SU-DHL-6 (cell line): ENCODE measurements at regions not wholly inside any gene's neighbourhood (a gene's known extent, or its start where the extent isn't known, plus 50 kb on each side); places are given as distances from the start of the nearest gene placed in this dataset.
A peak's percentile ranks its signal among the peaks of the same experiment; 100 is the strongest.

Experiments
- H2AFZ ChIP-seq: fragments of 200-600 bp; sonication (generic); 2 replicates; pipeline ENCODE4 v1.6.1; 2014; ENCODE audit warnings: low read depth, mild to moderate bottlenecking, moderate library complexity, mixed read lengths, antibody characterized with exemption, low read length; ENCODE audit not compliant: severe bottlenecking
- H3F3A ChIP-seq: fragments of 200-600 bp; shearing (Covaris generic); 2 replicates; pipeline ENCODE4 v1.6.0; 2016; ENCODE audit warnings: antibody characterized with exemption, mild to moderate bottlenecking; ENCODE audit not compliant: insufficient read depth
- H3K27ac ChIP-seq: fragments of 200-600 bp; sonication (generic); 2 replicates; pipeline ENCODE4 v1.5.1; 2016; ENCODE audit warnings: low read depth, mild to moderate bottlenecking, low read length, moderate library complexity, mixed read lengths
- H3K27me3 ChIP-seq: fragments of 200-600 bp; sonication (generic), shearing (Covaris generic); 2 replicates; pipeline ENCODE4 v1.6.0; 2014; ENCODE audit warnings: mild to moderate bottlenecking, low read length
- H3K36me3 ChIP-seq: fragments of 200-600 bp; sonication (generic); 2 replicates; pipeline ENCODE4 v1.6.1; 2014; ENCODE audit warnings: mild to moderate bottlenecking, low read length, mixed read lengths
- H3K4me2 ChIP-seq: fragments of 300-600, 200-600 bp; shearing (Covaris generic), sonication (generic); 2 replicates; pipeline ENCODE4 v1.6.0; 2014; ENCODE audit warnings: low read length, low read depth, mild to moderate bottlenecking; ENCODE audit not compliant: poor library complexity, severe bottlenecking
- H3K4me3 ChIP-seq: fragments of 200-600 bp; sonication (generic); 2 replicates; pipeline ENCODE4 v1.5.1; 2014; ENCODE audit warnings: antibody characterized with exemption, low read length, mild to moderate bottlenecking, mixed read lengths; ENCODE audit not compliant: insufficient read depth, poor library complexity, severe bottlenecking
- H3K79me2 ChIP-seq: fragments of 200-600 bp; sonication (generic); 2 replicates; pipeline ENCODE4 v1.6.1; 2014; ENCODE audit warnings: mild to moderate bottlenecking, low read length, moderate library complexity; ENCODE audit not compliant: insufficient read depth
- H3K9ac ChIP-seq: fragments of 200-600 bp; sonication (generic); 2 replicates; pipeline ENCODE4 v1.7.0; 2014; ENCODE audit warnings: mild to moderate bottlenecking, low read length
- H3K9me2 ChIP-seq: fragments of 200-600 bp; sonication (generic); replicated peaks from 2 replicates; pipeline ENCODE4 v1.6.1; 2014; ENCODE audit warnings: low read length; ENCODE audit not compliant: insufficient read depth
- H3K9me3 ChIP-seq: fragments of 200-600 bp; sonication (generic); 2 replicates; pipeline ENCODE4 v1.6.1; 2014; ENCODE audit warnings: low read length, mixed read lengths; ENCODE audit not compliant: insufficient read depth
- H4K20me1 ChIP-seq: fragments of 200-600 bp; sonication (generic); 2 replicates; pipeline ENCODE4 v1.6.1; 2014; ENCODE audit warnings: low read depth, mild to moderate bottlenecking, antibody characterized with exemption, low read length, moderate library complexity, mixed read lengths
- EZH2phosphoT487 ChIP-seq: fragments of 200-600 bp; sonication (generic), shearing (Covaris generic); conservative IDR thresholded peaks from 2 replicates; pipeline ENCODE4 v1.6.1; 2018; ENCODE audit warnings: mild to moderate bottlenecking, antibody characterized with exemption, low read length, moderate library complexity, mixed read lengths
- TF ChIP-seq, protein P1 (sequence below): fragments of 200-600 bp; sonication (generic); IDR thresholded peaks from one replicate; pipeline ENCODE4 v1.5.1; 2017; ENCODE audit warnings: antibody characterized with exemption, mild to moderate bottlenecking, low read length, moderate library complexity; ENCODE audit not compliant: insufficient read depth, poor library complexity, severe bottlenecking

DNA sequence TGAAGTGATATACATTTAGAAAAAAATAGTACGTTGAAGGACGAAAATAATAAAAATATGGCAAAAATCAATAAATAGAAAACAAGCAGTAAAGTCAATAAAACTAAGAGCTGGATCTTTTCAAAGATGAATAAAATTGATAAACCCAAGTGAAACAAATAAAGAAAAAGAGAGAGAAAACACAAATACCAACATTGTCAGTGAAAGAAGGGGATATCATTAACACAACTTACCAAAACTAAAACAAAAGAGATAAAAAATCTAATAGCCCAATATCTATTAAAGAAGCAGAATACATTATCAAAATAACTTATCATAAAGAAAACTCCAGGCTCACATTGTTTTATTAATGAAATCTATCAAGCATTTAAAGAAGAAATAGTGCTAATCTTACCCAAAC is 675.1 kb downstream of the UQCRFS1 start:
- H3K9me2 ChIP-seq: no peaks in the 10 kb centered on the region
- peaks cover 44% of the 10 kb centered on the region; the same call in 1 of the 2 replicates for H3F3A ChIP-seq
- H3K9me3 ChIP-seq: peaks cover 16% of the 10 kb centered on the region; the same call in 1 of the 2 replicates
- no peak overlapping the region; the same call in 1 of the 2 replicates for H3K27ac ChIP-seq
- H3K4me2 ChIP-seq: no peak overlapping the region
- H4K20me1 ChIP-seq: no peaks in the 10 kb centered on the region
- TF ChIP-seq, protein P1, sequence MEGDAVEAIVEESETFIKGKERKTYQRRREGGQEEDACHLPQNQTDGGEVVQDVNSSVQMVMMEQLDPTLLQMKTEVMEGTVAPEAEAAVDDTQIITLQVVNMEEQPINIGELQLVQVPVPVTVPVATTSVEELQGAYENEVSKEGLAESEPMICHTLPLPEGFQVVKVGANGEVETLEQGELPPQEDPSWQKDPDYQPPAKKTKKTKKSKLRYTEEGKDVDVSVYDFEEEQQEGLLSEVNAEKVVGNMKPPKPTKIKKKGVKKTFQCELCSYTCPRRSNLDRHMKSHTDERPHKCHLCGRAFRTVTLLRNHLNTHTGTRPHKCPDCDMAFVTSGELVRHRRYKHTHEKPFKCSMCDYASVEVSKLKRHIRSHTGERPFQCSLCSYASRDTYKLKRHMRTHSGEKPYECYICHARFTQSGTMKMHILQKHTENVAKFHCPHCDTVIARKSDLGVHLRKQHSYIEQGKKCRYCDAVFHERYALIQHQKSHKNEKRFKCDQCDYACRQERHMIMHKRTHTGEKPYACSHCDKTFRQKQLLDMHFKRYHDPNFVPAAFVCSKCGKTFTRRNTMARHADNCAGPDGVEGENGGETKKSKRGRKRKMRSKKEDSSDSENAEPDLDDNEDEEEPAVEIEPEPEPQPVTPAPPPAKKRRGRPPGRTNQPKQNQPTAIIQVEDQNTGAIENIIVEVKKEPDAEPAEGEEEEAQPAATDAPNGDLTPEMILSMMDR: no peak
- TF ChIP-seq EZH2phosphoT487: no peak
- H2AFZ ChIP-seq: no peak overlapping the region
- H3K27me3 ChIP-seq: no peaks in the 10 kb centered on the region
- no peak overlapping the region for H3K9ac ChIP-seq
- peaks cover 9% of the 10 kb centered on the region; the same call in 1 of the 2 replicates for H3K36me3 ChIP-seq
- H3K4me3 ChIP-seq: no peak overlapping the region
- H3K79me2 ChIP-seq: no peaks in the 10 kb centered on the region

DNA sequence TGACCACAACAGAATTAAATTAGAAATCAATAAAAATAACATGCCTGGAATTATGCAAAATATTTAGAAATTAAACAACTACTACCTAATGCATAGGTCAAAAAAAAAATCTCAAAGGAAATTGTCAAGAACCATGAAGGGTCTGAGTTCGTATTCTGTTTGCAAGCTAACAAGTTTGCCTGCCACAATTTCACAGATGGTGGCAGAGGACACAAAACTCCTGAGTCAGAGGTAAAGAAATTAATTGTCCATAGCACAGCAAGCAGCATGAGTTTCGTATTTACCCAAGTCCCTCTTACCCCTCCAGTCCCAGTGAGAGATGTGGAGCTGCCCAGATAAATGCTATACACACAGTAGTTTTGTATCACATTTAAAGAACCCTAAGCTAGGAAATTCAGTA is 675.9 kb downstream of the UQCRFS1 start:
- no peaks in the 10 kb centered on the region for H3K9me2 ChIP-seq
- H3F3A ChIP-seq: peaks cover 36% of the 10 kb centered on the region; the same call in 1 of the 2 replicates
- H3K36me3 ChIP-seq: peaks cover 9% of the 10 kb centered on the region; the same call in 1 of the 2 replicates
- H3K27me3 ChIP-seq: no peaks in the 10 kb centered on the region
- no peaks in the 10 kb centered on the region for H4K20me1 ChIP-seq
- H3K9me3 ChIP-seq: peaks cover 16% of the 10 kb centered on the region; the same call in 1 of the 2 replicates
- H3K27ac ChIP-seq: peak overlapping the region; percentile 14; the same call in 1 of the 2 replicates
- H3K9ac ChIP-seq: no peak overlapping the region
- H3K79me2 ChIP-seq: no peaks in the 10 kb centered on the region
- H3K4me3 ChIP-seq: no peak overlapping the region
- TF ChIP-seq EZH2phosphoT487: no peak
- TF ChIP-seq, protein P1: no peak
- no peak overlapping the region for H2AFZ ChIP-seq
- no peak overlapping the region for H3K4me2 ChIP-seq

DNA sequence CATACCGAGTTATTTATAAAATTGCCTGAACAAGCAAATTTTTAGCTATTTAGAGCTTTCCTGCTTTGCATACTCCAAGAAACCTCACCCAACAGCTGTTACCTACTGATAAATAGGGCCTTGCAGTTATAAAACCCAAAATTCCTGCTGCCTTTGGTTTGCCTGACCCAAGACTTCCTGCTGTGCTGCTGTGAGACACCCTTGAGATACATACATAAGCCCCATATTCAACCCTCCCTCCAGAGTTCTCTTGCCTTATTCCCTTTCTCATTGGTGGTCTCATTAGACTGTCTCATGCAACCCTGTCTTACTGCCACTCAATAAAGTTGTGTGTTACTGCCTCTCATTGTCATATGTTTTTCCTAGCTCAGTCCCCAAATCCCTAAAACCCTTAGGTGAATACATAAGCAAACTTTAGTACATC is 677.6 kb downstream of the UQCRFS1 start:
- Histone ChIP-seq H2AFZ (peak overlapping the region; percentile 5), H3K27ac (peak overlapping the region; percentile 77), H3K9me3 (peaks cover 16% of the 10 kb centered on the region; the same call in 1 of the 2 replicates), H3K27me3 (no peaks in the 10 kb centered on the region), H3K9ac (no peak overlapping the region), H3K36me3 (peaks cover 9% of the 10 kb centered on the region; the same call in 1 of the 2 replicates), H3K4me2 (peak overlapping the region; percentile 55), H4K20me1 (no peaks in the 10 kb centered on the region), H3K9me2 (no peaks in the 10 kb centered on the region), H3K79me2 (no peaks in the 10 kb centered on the region), H3F3A (peaks cover 33% of the 10 kb centered on the region; the same call in 1 of the 2 replicates), H3K4me3 (no peak overlapping the region)
- TF ChIP-seq EZH2phosphoT487: no peak
- TF ChIP-seq, protein P1: no peak
